MCF 10A (cell line): ENCODE measurements at regions not wholly inside any gene's neighbourhood (a gene's known extent, or its start where the extent isn't known, plus 50 kb on each side); places are given as distances from the start of the nearest gene placed in this dataset.

Source experiments
- BruUV-seq: library from RNA; stranded (reverse); fragments of 400-500 nt; replicated peaks from 2 replicates; lab custom pipeline; 2021; lab: Mats Ljungman, UMichigan
- CTCF ChIA-PET: fragments of 300-600 bp; sonication (Branson Sonifier 250); formaldehyde crosslinking; extraction: SDS; loops from one replicate; lab custom pipeline; 2021; ENCODE audit warnings: antibody characterized with exemption, inconsistent platforms; lab: Yijun Ruan, JAX
- POLR2A ChIA-PET: fragments of 300-600, 350-650 bp; sonication (Branson Sonifier 250); formaldehyde crosslinking; extraction: SDS; loops from one replicate; lab custom pipeline; 2020; ENCODE audit warnings: antibody characterized with exemption, inconsistent platforms; lab: Yijun Ruan, JAX
- DNase-seq: peaks from one replicate; pipeline ENCODE4 v3.0.0-alpha.2; 2018; ENCODE audit not compliant: unreplicated experiment
- H3K27ac Mint-ChIP-seq: one replicate; pipeline ENCODE4 v1.8.0; 2022; ENCODE audit warnings: mild to moderate bottlenecking, low read depth, mixed read lengths; ENCODE audit not compliant: unreplicated experiment
- H3K27me3 Mint-ChIP-seq: one replicate; pipeline ENCODE4 v1.8.0; 2022; ENCODE audit warnings: mixed read lengths; ENCODE audit not compliant: insufficient read depth, unreplicated experiment
- H3K36me3 Mint-ChIP-seq: one replicate; pipeline ENCODE4 v1.8.0; 2022; ENCODE audit warnings: mild to moderate bottlenecking, moderate library complexity, mixed read lengths; ENCODE audit not compliant: insufficient read depth, unreplicated experiment
- H3K4me1 Mint-ChIP-seq: one replicate; pipeline ENCODE4 v1.8.0; 2022; ENCODE audit warnings: mixed read lengths; ENCODE audit not compliant: insufficient read depth, unreplicated experiment
- H3K4me3 Mint-ChIP-seq: one replicate; pipeline ENCODE4 v1.8.0; 2022; ENCODE audit warnings: mild to moderate bottlenecking, moderate library complexity, mixed read lengths; ENCODE audit not compliant: unreplicated experiment
- H3K9me3 Mint-ChIP-seq: one replicate; pipeline ENCODE4 v1.8.0; 2022; ENCODE audit warnings: mixed read lengths; ENCODE audit not compliant: unreplicated experiment
- intact Hi-C: fragments of 100-400 bp; cut with micrococcal nuclease; formaldehyde crosslinking; loops from 2 replicates; pipeline ENCODE4 v1.14.1; 2022
- TF ChIP-seq, protein P1 (sequence below): fragments of 200-600 bp; IDR thresholded peaks from one replicate; pipeline ENCODE4 v1.8.0; 2022; ENCODE audit warnings: antibody characterized with exemption, mild to moderate bottlenecking; ENCODE audit not compliant: unreplicated experiment

DNA sequence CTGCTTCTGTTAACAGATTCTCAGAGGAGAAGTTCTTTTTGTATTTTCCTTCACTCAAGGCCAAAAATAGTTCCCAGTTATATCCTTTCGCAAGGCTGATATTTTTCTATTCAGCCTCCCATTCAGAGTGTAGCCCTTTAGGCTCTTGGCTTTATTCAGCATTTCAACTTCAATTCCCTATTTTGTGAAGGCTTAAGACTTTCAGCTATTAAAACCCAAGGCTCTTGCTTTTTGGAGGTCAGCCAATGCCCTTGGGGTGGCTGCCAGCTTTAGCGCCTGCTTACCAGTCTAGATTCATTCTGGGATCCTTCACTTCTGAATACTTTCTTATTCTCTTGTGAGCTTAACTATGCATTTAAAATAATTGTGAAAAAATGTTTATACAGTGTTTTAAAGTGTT is 57.3 kb upstream of the ADGRA3 start:
- H3K27me3 Mint-ChIP-seq: no peaks in the 10 kb centered on the region
- TF ChIP-seq, protein P1, sequence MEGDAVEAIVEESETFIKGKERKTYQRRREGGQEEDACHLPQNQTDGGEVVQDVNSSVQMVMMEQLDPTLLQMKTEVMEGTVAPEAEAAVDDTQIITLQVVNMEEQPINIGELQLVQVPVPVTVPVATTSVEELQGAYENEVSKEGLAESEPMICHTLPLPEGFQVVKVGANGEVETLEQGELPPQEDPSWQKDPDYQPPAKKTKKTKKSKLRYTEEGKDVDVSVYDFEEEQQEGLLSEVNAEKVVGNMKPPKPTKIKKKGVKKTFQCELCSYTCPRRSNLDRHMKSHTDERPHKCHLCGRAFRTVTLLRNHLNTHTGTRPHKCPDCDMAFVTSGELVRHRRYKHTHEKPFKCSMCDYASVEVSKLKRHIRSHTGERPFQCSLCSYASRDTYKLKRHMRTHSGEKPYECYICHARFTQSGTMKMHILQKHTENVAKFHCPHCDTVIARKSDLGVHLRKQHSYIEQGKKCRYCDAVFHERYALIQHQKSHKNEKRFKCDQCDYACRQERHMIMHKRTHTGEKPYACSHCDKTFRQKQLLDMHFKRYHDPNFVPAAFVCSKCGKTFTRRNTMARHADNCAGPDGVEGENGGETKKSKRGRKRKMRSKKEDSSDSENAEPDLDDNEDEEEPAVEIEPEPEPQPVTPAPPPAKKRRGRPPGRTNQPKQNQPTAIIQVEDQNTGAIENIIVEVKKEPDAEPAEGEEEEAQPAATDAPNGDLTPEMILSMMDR: no peak
- H3K9me3 Mint-ChIP-seq: peaks cover 15% of the 10 kb centered on the region
- ChIA-PET POLR2A (no interaction called here), CTCF (interaction anchor here (0.5 to 1.4 kb wide), 3 partner anchors 32 to 1047 kb away, joined by 3 read pairs; no protein-coding TSS in a partner anchor)
- H3K36me3 Mint-ChIP-seq: no peaks in the 10 kb centered on the region
- peak; percentile 41 for DNase-seq
- intact Hi-C loops: no loop called here
- H3K27ac Mint-ChIP-seq: no peak overlapping the region
- no TSS peak for BruUV-seq
- no peaks in the 10 kb centered on the region for H3K4me1 Mint-ChIP-seq
- no peak overlapping the region for H3K4me3 Mint-ChIP-seq

- no TSS peak for BruUV-seq
- intact Hi-C loops: no loop called here
- CTCF ChIA-PET: interaction anchor here (0.5 to 1.4 kb wide), 2 partner anchors 31 to 1047 kb away, joined by 3 read pairs; no protein-coding TSS in a partner anchor
Measured at GRCh38 chr4:22573641-22574040, 57.8 kb upstream of the ADGRA3 start.

DNA sequence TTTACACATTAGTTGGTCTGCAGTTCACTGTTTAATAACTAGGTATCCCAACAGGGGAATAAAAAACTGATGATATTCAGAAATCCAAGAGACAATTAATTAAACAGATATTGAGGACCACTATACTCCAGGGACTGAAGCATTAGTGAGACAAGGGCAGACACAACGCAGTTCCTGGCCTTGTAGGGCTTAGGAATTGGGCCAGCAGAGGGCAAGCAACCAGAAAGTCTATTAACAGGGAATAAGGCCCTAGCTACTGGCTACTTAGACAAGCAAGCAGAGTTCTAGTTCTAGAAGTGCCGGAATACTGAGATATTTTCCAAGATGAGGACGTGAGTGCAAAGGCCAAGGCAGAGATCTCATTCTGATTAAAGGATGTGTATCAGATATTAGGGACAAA is 58.6 kb upstream of the ADGRA3 start:
- H3K9me3 Mint-ChIP-seq: peaks cover 15% of the 10 kb centered on the region

More at GRCh38 chr4:22573641-22574040, 57.8 kb upstream of the ADGRA3 start:
- H3K4me1 Mint-ChIP-seq: no peaks in the 10 kb centered on the region
- no peaks in the 10 kb centered on the region for H3K27me3 Mint-ChIP-seq
- no peak overlapping the region for H3K27ac Mint-ChIP-seq
- H3K9me3 Mint-ChIP-seq: peaks cover 15% of the 10 kb centered on the region
- POLR2A ChIA-PET: no interaction called here
- TF ChIP-seq, protein P1: no peak
- no peak for DNase-seq
- H3K36me3 Mint-ChIP-seq: no peaks in the 10 kb centered on the region
- H3K4me3 Mint-ChIP-seq: no peak overlapping the region

GRCh38 chr4:22574880-22575279 is 59.0 kb upstream of the ADGRA3 start:
- no peak overlapping the region for H3K4me3 Mint-ChIP-seq
- CTCF ChIA-PET: interaction anchor here (1.1 kb wide), 1 partner anchor 131 kb away, joined by 3 read pairs; no protein-coding TSS in a partner anchor
- POLR2A ChIA-PET: interaction anchor here (0.7 kb wide), 1 partner anchor 79 kb away, joined by 3 read pairs; no protein-coding TSS in a partner anchor
- no peaks in the 10 kb centered on the region for H3K27me3 Mint-ChIP-seq
- H3K9me3 Mint-ChIP-seq: peaks cover 12% of the 10 kb centered on the region
- H3K36me3 Mint-ChIP-seq: no peaks in the 10 kb centered on the region
- TF ChIP-seq, protein P1: no peak
- no peak overlapping the region for H3K27ac Mint-ChIP-seq
- BruUV-seq: no TSS peak
- H3K4me1 Mint-ChIP-seq: no peaks in the 10 kb centered on the region
- DNase-seq: no peak
- intact Hi-C loops: no loop called here

More for the DNA sequence above, 58.6 kb upstream of the ADGRA3 start:
- intact Hi-C loops: no loop called here
- no peak for DNase-seq
- Mint-ChIP-seq H3K4me3 (no peak overlapping the region), H3K27ac (no peak overlapping the region), H3K4me1 (no peaks in the 10 kb centered on the region), H3K27me3 (no peaks in the 10 kb centered on the region), H3K36me3 (no peaks in the 10 kb centered on the region)
- ChIA-PET CTCF (no interaction called here), POLR2A (no interaction called here)
- BruUV-seq: no TSS peak
- TF ChIP-seq, protein P1: no peak
